DMS153 treated with DMSO at 0.1 percent for 48 hours (cell line): ENCODE measurements at regions not wholly inside any gene's neighbourhood (a gene's known extent, or its start where the extent isn't known, plus 50 kb on each side); places are given as distances from the start of the nearest gene placed in this dataset.
A peak's percentile ranks its signal among the peaks of the same experiment; 100 is the strongest.

Experiments
- DNase-seq: peaks from one replicate; lab custom pipeline; 2025; ENCODE audit not compliant: unreplicated experiment; lab: John Stamatoyannopoulos, UW

DNA sequence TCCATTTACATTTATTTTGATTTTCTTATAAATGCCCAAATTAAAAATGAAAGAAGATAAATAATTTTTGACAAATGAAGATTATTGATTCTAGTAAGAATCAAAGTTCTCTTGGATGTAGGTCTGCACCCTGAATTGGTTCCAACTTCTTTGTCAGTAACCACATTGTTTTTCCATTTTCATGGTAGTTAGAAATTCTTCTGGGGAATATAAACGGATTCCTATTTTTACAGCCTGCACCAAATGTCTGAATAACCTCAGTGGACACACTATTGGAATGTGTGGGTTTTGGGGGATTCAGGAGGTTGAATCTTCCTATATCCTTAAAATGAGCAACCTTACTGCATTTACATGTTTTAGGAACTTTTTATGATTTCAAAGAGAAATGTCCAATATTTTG lies 1085.3 kb upstream of the MAP3K7 start:
- DNase-seq = no peak

DNA sequence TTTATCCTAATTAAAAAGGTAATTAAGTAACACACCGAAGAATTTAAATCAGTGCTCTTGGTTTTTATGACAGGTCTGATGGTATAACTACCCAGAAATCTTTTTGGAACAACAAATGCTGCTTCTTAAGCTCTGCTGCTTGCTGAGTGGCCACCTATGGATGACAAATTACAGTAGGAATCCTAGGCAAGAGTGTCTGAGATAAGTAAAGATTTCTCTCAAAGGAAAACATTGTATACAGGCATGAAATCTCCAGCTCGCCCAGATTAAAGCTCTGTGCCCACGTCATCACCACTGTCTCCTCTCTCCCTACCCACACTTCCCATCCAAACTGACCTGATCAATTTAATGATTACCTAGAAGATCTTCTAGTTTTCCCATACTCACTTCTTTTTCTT lies 1083.0 kb upstream of the MAP3K7 start:
- no peak for DNase-seq

DNA sequence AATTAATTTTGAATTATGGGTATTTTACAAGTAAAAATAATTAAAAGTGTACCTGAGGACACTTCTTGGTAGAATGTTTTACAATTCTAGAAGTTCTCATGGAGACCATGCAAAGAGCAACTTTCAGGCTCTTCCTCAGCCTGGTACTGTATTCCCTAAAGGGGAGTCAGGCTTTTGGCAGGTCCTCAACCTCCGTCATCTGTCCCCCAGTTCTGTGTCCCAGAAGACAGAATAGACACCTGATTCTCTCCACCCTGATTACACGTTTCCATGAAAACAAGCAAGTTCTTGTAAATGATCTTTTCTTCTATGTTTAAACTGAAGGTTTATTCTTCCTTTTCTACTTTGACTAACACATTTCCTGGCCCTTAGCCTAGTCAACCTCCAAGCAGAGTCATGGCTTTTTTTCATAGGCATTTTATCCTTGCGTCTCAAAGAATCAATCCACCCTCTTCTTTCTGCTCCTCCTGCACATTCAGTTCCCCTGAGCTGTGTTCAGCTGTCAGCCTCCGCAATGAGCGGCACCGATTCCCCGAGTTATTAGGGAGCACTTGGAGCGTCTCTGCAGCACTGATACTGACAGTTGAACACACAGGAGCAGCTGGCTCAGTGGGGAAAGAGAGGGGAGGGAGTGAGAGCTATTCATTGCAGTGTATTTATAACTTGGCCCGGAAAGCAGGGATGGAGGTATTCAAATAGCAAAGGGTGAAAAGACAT lies 1082.4 kb upstream of the MAP3K7 start:
- DNase-seq = peak; percentile 30

DNA sequence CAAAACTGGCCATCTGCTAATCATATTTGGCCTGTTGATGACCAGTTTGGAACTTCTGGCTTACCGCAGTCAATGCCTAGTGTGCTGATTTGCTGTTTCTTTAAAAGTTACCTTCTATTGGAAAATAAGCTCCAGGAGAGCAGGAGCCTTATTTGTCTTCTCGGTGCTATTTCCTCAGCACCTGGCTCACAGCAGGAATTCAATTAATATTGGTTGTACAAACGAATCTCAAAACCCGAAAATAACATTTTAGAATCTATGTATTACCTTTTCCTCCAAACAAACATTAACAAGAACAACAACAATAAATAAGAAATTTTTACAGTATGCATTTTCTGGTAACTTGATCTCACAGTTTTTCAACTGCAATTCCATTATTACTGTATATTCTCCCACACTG lies 1080.7 kb upstream of the MAP3K7 start:
- no peak for DNase-seq

DNA sequence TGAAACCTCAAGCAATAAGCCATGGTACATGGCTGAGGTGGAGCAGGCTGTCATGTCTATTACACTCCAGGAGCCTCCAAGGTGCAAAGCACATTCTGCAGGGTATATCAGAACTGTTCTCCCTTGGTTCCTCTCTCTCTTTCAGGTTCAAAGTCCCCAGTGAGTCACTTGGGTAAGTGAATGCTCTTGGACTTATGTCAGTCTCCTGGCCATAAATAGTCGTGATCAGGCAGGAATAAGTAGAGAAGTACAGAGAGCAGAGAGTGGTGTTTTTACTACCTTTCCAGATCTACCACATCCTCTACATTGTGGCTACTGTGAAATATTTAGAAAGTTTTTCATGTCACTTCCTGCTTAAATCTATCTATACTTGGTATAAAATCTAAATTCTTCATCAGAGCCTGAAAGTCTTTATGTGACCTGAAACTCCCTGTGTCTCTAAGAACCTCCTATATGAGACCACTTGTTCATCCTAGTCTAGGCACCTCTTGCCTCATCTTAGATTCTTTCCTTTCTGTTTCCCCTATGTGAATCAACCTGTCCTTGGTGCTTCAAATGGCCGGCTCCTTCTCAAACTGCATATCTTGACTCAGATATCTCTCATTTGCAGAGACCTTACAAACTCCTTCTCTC lies 1077.6 kb upstream of the MAP3K7 start:
- DNase-seq = no peak

DNA sequence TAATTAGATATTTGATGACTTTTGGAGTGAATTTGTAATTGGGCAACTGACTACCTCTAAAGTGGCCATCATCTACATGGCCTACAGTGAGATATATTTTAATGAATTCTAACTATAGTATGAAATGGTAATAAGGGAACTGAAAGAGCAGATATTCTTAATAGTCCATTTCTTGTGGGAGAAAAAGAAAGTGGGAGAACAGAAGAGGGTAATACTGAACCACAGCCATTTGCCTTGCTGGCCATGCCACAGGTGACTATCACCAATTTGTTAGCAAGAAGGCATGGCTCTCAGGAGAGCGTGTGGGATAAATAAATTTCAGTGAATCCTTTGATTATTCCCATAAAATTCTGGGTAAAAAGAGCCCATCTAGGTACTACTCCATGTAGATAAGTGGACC lies 1074.0 kb upstream of the MAP3K7 start:
- DNase-seq = no peak

DNA sequence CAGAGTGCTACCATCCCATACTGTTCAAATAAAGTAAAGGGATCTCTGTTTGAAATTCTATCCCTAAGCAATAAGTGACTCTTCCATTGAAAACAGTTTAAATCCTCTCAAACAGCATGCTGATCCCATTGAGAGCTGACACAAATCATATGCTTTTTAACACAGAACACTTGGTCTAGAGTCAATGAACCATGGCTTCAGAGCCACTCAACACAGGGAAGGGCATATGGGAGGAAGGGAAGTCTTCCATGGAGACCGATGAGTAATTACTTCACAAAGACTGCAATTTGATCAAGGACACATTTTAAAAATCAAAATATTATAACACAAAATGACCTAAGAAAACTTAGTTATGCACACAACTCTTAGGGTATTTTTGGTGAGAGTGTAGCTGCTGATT lies 1073.0 kb upstream of the MAP3K7 start:
- DNase-seq = peak; percentile 30

DNA sequence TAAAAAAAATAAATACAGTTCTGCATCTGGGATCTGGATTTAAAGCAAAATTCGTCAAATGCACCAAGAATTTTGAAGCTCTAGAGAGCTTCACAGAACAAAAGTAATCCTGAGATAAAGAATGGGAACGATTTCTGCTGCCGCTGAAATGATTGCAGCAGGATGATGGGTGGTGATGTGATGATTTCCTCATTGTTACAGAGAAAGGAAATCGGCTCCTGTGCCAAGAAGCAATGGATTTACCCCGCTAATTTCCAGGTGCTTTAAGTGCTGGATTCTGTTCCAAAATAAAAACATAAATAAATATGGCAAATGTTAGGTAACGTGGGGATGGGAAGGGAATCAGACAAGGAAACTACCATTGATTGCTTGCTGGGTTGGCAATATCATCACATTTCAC lies 1067.9 kb upstream of the MAP3K7 start:
- no peak for DNase-seq

DNA sequence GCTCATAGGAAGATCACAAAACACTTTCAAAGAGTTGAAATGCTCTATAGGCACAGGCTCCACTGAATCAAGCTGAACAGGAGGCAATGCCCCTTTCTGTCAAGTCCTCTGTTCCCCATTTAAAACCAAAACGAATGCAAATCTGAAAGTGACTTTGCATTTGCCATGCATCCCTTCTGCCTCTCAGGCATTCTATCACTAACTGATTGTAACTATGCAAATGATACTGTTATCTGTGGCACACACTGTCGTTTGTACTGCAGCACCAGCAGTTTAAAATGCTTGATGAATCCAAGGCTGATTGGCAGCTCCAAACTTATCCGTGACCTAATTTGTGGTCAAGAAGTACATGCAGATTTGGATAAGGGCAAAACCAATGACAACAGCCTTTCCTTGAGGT lies 1067.5 kb upstream of the MAP3K7 start:
- DNase-seq = no peak

DNA sequence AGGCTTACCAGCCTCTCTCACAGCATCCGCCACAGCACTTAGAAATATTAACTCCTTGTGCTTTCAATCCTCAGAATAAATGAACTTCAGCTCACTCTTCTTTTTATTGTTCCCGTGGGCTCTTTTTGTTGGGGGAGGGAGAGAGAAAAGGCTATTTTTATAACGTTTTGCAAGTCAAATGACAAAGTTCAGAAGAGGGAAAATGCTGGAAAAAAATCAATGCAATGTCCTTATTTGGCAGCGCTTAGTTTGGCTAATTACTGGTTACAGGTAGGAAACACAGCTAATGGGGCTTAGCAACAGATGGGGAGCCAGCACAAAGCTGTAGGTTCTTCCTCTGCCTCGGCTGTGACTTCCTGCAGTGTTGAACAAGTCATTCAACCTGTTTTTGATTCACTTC lies 1067.0 kb upstream of the MAP3K7 start:
- DNase-seq = no peak

DNA sequence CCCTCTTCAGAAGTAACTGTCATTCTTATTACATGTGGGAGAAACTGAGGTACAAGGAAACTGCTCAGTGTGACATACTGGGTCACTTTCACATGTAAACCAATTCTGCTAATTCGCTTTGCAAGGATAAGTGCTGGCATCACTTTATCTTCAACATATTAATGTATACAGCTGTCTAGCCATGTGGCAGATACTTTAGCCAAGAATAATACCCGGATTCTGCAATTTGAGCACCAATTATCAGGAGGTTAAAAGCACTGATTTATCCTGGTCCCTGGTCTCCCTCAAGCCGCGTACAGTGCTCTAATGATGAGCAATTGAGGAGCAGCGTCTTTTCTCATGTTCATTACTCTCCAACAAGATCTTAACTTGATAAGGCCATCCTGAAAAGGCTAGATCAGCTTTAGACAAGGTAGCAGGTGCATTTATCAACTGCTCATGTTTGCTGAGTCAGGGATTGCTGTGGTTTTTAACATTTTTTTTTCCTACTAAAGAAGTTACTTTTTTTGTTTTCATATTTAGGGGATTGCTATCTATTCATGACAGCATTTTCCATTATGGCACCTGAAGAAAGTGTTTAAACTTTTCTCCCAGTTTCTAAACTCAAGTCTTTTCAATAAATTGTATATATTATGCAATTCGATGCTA lies 1066.3 kb upstream of the MAP3K7 start:
- no peak for DNase-seq

DNA sequence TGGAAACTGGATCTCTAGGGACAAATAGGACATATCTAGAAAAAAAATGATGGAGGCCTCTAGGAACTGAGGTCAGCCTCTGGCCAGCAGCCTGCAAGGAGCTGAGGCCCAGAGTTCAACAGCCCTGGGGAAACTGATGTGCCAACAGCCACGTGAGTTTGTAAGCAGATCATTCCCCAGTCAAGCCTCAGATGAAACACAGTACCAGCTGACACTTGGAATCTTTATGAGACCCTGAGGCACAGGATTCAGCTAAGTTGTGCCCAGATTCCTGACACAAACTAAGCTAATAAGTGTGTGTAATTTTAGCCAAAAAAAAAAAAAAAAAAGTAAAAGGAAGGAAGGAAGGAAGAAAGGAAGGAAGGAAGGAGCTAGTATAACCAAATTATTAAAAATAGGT lies 1059.8 kb upstream of the MAP3K7 start:
- no peak for DNase-seq

DNA sequence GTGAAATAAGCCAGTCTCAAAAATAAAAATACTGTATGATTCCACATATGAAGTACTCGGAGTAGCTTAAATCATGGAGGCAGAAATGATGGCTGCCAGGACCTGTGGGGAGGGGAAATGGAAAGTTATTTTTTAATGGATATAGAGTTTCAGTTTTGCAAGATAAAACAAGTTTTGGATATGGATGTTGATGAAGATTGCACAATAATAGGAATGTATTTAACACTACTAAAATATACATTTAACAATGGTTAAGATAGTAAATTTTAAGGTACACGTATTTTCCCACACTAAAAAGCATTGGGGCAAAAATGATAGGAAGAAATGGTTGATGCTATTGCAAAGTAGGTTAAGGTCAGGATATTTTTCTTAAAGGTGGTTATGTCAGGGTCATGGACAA lies 1058.9 kb upstream of the MAP3K7 start:
- DNase-seq = no peak

DNA sequence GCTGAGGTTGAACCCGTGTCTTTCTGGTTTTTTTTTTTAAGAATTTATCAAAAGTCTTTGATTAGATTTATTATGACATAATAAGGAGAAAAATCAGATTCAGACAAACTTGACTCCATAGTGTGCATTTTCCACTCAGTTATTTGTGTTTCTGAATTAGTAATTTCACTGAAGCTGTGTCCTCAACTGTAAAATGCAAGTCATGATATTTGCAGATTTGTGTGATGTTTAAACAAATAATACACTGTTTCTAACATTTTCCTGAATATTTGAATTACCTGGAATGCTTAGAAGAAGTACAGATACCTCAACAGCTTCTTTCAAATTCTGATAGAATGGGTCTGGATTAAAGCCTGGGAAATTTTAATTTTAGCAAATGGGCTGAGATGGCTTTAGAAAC lies 1050.3 kb upstream of the MAP3K7 start:
- DNase-seq = no peak

DNA sequence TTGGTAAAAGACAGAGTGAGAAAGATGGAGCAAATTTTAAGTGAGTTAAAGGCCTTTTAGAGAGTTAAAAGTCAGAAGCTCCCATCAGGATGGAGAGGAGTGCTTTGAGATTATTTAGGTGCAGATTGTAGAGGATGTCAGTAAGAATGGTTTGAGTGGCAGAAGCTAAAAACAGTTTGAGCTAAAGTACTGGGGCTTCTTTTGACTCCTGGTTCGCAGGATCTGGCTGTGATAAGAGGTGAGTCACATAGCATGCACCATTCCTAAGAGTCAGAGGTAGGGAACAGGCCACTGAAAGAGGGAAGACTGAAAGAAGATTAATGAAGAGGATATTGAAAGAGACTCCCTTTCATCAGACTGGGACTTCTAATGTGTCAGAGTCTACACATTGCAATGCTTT lies 1047.9 kb upstream of the MAP3K7 start:
- DNase-seq = no peak

DNA sequence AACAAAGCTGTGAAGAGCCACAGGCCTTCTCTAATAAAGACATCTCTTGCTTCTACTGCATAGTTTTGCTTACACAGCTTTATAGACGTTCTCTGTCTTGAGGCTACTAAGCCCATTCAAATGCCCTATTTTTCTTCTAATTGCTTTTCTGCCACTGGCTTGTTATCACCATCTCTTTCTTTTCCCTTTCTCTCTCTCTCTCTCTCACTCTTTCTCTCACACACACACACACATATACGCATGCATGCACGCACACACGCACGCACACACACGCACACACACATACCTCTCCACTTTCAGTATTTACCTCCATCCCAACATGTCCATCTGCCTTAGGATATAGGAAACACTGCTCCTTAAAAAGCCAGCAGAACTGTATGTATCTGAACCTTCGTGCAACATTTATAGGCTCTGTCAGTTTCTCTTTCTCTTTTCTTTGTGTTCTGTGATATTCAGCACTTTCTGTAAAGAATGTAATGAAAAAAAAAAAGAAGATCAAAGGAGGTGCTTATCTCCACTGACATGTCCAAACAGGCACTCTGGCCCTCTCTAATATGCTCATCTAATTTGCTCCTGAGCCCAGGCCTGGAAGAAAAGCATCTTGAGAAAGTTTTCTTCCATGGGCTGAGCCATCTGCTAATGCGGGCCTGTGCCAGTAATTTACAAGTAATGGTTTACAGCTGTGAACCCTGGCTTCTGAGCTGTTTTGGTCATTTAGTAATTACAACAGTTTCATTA lies 1046.7 kb upstream of the MAP3K7 start:
- DNase-seq = no peak

DNA sequence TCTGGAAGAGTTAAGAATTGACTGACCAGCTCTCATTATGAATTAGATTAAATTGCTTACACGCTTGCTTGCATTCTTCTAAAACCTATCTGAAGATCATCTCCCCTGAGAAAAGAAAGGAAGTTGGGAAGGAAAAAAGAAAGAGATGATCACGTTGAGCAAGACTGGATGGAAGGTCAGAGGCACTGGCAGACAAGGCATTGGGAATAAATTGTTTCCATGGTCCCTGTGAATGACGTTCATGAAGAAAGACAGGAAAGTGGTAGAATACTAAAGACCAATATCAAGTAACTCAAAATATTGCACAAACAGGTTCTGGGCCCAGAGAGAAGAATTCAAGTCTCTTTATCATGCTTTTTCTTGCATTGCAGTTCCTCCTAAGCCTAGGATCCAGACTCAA lies 1045.4 kb upstream of the MAP3K7 start:
- DNase-seq = no peak

DNA sequence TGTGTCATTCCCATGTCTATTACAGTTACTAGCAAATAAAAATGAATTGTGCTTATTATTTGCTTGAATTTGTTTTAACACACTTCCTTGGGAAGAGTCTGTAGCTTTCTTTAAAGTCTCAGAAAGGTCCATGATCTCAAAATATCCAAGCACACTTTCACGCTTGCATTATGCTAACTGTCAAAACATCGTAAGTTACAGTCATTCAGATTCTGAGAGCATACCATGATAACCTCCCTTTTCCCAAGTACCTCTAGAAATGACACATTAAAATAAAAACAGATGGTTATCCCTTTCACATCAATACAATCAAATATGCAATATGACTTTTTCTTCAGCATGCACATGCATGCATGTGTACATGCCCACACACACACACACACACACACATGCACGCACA lies 1044.4 kb upstream of the MAP3K7 start:
- DNase-seq = no peak

DNA sequence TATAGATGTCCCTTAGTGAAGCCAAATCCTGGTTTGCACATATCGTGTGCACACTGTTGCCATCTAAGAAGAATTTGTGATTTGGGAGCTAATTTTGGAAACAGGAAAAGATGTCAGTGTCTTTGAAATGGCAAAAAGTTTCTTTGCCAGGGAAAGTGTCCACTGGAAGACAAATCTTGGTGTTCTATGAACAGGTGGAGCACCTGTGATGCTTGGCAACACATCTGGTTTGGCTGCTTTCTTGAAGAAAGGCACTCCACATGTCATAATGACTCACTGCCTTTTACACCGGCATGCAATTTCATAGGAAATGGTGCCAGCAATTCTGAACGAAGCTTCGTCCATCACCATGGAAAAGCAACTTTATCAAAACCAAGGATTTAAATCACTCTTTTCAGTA lies 1040.0 kb upstream of the MAP3K7 start:
- DNase-seq = no peak

DNA sequence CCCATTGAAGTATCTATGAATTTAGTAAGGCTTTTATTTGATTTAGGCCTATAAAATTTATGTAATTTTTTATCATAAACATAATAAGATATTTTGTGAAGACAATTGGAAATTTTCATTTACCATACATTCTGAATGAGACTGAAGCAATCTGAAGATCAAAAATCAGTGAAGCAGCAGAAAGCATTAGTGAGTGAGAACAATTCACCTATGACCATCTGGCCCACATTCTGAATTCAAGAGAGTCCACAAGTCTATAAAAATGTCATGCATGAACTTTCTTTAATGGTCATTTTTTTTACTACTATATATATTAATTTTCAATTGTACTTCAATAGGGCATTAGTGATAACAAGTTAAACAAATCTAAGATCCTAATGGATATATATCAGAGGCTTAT lies 1026.6 kb upstream of the MAP3K7 start:
- DNase-seq = no peak

DNA sequence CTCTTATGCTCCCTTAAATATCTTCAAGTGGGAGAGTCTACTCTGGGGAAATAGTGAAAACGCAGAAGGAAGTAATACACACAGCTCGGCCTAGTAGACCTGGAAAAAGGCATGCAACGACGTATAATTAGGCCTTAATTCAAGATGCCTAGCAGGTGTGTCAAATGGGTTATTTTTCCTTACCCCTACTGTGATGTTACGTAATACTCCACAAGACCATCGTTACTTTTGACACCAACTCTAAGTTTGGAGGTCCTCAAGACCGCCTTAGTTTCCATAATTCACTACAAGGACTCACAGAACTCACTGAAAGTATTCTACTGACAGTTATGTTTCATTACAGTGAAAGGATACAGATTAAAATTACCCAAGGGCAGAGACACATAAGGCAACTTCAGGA lies 1024.3 kb upstream of the MAP3K7 start:
- DNase-seq = no peak

DNA sequence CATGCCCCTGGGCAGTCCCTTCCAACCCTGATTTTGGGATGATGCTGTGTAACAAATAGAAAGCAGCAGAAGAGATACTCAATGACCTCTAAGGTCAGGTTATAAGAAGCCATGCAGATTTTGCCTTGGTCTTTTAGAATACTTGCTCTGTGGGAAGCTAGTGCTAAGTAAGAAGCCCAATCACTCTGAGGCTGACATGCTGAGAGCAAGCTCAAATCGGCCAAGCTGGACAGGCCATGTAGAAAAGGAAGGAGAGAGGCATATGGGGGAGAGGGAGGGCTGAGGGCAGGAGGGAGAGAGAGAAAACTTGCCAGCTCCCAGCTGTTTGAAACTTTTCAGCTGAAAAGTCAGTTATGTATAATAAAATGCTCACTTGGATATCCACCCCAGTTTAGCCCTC lies 1021.6 kb upstream of the MAP3K7 start:
- no peak for DNase-seq
